Dermis microvascular lymphatic vessel endothelial cell (primary cell): ENCODE measurements at regions not wholly inside any gene's neighbourhood (a gene's known extent, or its start where the extent isn't known, plus 50 kb on each side); places are given as distances from the start of the nearest gene placed in this dataset.

Experiments
- DNase-seq, 2 donors: peaks; one replicate each; pipeline versions ENCODE4 v3.0.0 to v3.0.0-alpha.2; 2010; ENCODE audit warnings: low read depth in 2 of 2

GRCh38 chr10:43903451-43903850 lies 254.8 kb upstream of the ZNF32 start:
- DNase-seq = no peak

GRCh38 chr10:43902842-43903241 lies 254.2 kb upstream of the ZNF32 start:
- no peak for DNase-seq

GRCh38 chr10:43901744-43902504 lies 253.2 kb upstream of the ZNF32 start:
- DNase-seq = no peak

DNA sequence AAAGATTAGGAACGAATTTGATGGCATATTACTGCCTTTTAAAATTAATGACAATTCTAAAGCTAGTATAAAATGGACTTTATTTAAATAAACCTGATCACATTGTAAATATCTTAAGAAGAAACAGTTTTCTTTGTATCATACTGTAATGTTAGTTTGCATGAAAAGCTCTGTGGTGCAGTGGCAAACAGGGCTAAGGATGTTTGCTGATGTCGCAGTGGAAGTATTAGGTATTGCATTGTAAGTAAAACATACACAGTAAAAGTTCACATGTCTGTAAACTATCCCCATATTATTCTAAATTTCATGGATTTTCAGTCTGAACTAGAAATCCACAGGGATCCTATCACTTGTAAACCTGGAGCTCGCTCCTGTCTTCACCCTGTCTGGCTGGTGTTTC lies 252.6 kb upstream of the ZNF32 start:
- no peak for DNase-seq

- DNase-seq = no peak
Observed at GRCh38 chr10:43900571-43900970, 251.9 kb upstream of the ZNF32 start.

- peak; percentile 61 to 77 for DNase-seq
Observed at GRCh38 chr10:43899224-43899959, 250.7 kb upstream of the ZNF32 start.

DNA sequence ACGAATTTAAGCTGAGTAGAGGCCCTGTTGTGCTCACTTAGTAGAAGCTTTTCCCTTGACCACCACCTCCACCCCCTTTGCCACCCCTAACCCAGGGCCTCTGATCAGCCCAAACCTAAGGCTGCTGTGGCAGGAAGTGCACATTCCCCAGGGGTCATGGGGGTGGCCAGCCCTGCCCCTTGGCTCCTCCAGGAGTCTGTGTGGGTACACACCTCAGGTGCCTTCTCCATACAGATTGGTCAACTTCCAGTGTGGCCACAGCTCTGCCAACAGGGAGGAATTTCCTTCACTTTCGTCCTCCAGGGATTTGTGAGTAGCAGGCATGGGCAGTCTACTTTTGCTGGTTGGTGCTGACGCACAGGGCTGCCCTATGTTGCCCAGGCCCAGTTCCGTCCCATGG lies 249.9 kb upstream of the ZNF32 start:
- no peak for DNase-seq

DNA sequence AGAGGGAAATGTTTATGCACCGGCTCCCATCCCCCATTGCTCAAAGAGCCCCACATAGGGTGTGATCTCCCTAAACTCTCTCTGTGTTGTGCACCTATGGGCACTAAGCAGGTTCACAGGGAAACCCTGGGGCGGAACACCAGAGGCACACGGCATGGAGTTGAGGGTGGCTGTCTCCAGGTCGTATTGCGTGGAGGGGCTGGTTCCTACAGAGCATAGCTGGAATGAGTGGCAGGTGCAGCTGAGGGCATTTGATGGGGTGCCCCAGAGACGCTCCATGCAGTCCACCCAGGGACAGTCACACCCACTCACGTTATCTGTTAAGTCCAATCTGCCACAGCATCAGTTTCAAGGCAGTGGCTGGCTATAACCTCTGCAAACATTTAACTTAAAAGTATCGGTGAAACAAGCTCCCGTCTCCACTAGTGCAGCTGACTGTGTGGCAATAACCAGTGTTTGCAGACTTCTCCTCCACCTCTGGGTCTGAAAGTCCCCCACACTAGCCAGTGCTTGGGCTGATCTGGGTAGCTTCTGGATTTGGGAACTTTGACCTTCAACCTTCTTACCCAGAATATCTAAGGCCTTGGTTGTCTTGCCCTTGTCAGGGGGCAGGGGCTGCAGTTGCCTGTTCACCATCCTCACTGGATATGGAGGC lies 249.2 kb upstream of the ZNF32 start:
- DNase-seq = no peak

GRCh38 chr10:43892062-43892770 lies 243.5 kb upstream of the ZNF32 start:
- no peak for DNase-seq

GRCh38 chr10:43891241-43891640 lies 242.6 kb upstream of the ZNF32 start:
- DNase-seq = no peak

DNA sequence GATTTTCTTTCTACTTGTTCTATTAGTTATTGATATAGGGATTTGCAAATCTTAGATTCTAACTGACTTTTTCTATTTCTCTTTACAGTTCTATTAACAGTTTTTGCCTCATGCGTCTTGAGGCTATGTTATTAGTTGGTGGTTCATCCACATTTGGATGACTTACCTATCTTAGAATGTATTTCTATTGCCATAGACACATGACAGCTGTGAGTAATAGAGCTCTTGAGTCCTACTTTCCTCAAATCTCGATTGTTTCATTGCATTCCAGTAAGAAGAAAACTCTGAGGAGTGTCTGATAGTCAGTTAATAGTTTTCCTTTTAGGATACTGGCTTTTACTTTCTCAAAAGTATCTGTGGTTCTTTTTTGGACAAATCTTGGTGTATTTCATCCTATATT lies 241.4 kb upstream of the ZNF32 start:
- DNase-seq = no peak

GRCh38 chr10:43888586-43888985 lies 239.9 kb upstream of the ZNF32 start:
- no peak for DNase-seq

DNA sequence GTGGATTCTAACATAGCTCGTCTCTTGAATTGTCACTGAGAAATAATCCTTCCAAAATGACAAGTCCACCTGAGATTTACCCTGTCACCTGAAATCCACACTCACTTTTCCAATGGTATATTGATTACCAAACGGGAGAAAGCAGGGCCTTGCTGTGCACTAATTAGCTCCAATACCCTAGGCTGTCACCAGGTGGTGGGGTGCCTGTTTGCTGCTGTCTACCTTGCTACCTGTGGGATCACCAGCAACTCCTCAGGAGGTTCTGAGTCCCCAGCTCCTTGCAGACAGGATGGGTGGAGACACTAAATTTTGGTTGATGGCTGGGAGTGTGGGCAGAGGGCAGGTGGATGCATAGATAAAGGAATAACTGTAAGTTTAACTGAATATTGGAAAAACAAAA lies 237.2 kb upstream of the ZNF32 start:
- no peak for DNase-seq

GRCh38 chr10:43885252-43885651 lies 236.6 kb upstream of the ZNF32 start:
- no peak for DNase-seq

- DNase-seq = no peak
Observed at GRCh38 chr10:43884501-43885105, 235.9 kb upstream of the ZNF32 start.

GRCh38 chr10:43882711-43883110 lies 234.0 kb upstream of the ZNF32 start:
- no peak for DNase-seq

DNA sequence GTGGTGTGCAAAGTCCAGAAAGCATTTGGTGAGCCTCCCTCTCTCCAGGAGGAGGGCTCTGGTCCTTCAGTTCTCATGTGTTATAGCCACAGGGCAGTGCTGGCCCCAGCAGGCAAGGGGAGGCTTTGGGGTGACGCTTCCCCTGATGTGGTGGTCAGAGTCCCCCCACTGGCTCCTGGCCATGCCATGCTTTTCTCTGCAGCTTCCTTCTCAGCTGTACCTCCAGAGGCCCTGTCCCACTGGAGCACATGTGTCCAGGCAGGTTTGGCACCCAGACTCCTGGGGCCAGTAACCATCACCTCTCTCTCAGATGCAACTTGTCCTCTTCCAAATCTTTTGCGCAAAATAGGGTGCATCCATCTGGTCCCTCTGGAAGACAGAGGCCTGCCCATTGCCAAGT lies 233.0 kb upstream of the ZNF32 start:
- no peak for DNase-seq

DNA sequence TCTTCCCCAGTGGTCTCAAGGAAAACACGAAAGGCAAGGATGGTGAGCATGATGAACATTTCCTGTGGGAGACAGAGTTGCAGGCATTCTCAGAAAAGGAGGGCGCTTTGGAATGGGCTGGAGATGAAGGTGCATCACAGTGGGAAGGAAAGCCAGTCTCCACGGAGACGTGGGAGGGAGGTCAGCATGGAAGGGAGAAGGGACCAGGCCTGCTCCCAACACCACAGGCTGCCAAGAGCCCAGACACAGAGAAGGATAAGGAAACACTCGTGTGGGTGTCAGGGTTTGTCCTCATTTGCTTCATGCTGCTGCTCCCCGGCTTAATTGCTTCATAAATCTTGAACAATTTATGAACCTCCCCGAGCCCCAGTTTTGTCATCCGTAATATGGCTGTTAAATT lies 231.5 kb upstream of the ZNF32 start:
- DNase-seq = no peak

DNA sequence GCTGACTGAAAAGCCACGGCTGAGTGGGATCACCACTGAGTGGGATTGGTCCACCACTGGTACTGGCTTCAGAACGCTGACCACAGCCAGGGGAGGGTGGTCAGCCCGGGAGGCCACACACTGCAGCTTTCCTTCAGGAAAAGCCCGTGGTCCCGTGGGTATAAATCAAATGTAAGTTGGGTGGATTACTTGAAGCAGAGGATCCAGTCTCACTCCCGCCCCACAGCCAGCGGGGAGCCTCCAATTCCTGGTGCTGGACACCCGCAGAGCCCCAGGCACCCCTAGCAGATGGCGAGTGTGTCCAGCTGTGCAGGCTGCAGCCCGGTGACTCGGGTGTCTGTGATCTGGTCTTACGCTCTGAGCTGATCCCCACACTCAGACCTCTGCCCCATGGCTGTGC lies 231.1 kb upstream of the ZNF32 start:
- DNase-seq = no peak

DNA sequence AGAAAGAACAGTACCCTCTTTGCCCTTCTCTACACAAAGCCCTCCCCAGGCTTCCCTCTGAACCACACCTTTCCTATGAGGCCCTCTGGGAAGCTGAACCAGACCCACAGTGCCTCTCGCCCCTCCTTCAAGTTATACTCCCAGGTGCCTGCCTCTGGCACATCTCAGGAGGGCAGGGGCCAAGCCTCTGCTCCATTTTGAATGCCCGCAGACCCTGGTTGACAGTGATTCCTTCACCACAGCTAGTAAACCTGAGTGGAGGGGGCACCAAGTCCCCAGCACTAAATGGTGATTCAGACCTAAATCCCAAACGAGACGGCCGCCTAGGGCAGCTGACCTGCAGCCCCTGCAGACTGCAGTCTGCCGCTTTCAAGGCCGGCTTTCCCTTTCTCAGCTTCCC lies 230.5 kb upstream of the ZNF32 start:
- DNase-seq = no peak

DNA sequence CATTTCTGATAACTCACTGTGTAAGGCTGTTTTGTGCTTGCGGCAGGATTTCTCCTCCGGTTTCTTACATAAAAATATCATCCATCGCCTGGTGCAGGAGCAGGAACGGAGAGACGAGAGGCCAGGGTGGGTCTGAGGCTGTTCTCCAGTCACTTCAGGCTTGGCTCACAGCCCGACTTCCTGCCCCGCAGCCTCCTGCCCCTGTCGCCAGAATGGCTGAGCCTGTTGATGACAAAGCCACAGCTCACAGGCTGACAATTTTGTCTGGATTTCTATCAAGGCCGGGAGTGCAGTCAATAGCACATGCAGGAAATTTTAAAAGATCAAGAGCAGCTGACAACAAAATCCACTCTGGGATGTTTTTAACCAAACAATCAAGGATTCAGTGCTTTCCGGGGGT lies 229.7 kb upstream of the ZNF32 start:
- DNase-seq = peak in 1 of 2 donors; percentile 63

DNA sequence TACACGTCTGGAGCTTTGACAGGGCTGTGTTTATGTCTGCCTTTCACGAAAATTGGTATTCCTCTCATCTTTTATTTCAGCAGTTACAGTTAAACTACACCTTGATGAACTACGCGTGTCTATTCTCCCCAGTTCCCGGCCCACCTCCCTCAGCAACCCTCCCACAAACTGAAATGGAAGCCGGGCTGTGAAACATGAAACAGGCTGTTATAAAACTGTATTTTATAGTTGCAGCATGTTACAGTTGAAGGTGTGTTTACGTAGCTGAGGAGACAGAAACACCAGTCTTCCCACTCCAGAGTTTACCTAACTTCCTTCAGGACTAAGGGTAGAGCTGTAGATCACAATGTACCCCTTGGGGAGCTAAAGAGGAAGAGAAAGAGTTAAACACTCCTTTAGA lies 228.3 kb upstream of the ZNF32 start:
- DNase-seq = no peak
